H9 (cell line): ENCODE measurements at regions not wholly inside any gene's neighbourhood (a gene's known extent, or its start where the extent isn't known, plus 50 kb on each side); places are given as distances from the start of the nearest gene placed in this dataset.

Source experiments
- DNase-seq: peaks from one replicate; pipeline ENCODE4 v3.0.0-alpha.2; 2017
- H2AFZ ChIP-seq: one replicate; pipeline ENCODE4 v1.6.1; 2013; ENCODE audit warnings: mild to moderate bottlenecking, low read length, control low read depth, moderate library complexity
- H2AK5ac ChIP-seq: 2 replicates; pipeline ENCODE4 v1.6.1; 2013; ENCODE audit warnings: low read length, control low read depth, mixed read lengths; ENCODE audit not compliant: insufficient read length
- H2BK120ac ChIP-seq: one replicate; pipeline ENCODE4 v1.6.1; 2013; ENCODE audit warnings: low read depth, mild to moderate bottlenecking, low read length, control low read depth, inconsistent platforms; ENCODE audit not compliant: poor library complexity, severe bottlenecking
- H2BK12ac ChIP-seq: 2 replicates; pipeline ENCODE4 v1.6.1; 2013; ENCODE audit warnings: low read length, control low read depth, mixed read lengths, low read depth; ENCODE audit not compliant: insufficient read length
- H2BK15ac ChIP-seq: 2 replicates; pipeline ENCODE4 v1.6.1; 2013; ENCODE audit warnings: low read depth, low read length, control low read depth
- H2BK20ac ChIP-seq: one replicate; pipeline ENCODE4 v1.6.1; 2013; ENCODE audit warnings: low read depth, mild to moderate bottlenecking, low read length, control low read depth, inconsistent platforms; ENCODE audit not compliant: poor library complexity, severe bottlenecking
- H2BK5ac ChIP-seq: 2 replicates; pipeline ENCODE4 v1.6.1; 2013; ENCODE audit warnings: low read length, control low read depth, mixed read lengths; ENCODE audit not compliant: insufficient read length
- H3K14ac ChIP-seq: 2 replicates; pipeline ENCODE4 v1.6.1; 2013; ENCODE audit warnings: low read length, control low read depth; ENCODE audit not compliant: insufficient read depth
- H3K18ac ChIP-seq: 2 replicates; pipeline ENCODE4 v1.6.1; 2013; ENCODE audit warnings: low read depth, mild to moderate bottlenecking, mixed read lengths, low read length, control low read depth; ENCODE audit not compliant: insufficient read length
- H3K23ac ChIP-seq: 2 replicates; pipeline ENCODE4 v1.6.1; 2013; ENCODE audit warnings: low read length, control low read depth, mixed read lengths, low read depth; ENCODE audit not compliant: insufficient read length
- H3K23me2 ChIP-seq: 2 replicates; pipeline ENCODE4 v1.6.1; 2013; ENCODE audit warnings: low read depth, mild to moderate bottlenecking, mixed read lengths, low read length, control low read depth; ENCODE audit not compliant: insufficient read length, poor library complexity, severe bottlenecking
- H3K27ac ChIP-seq: 2 replicates; pipeline ENCODE4 v1.5.1; 2013; ENCODE audit warnings: low read length, control low read depth, mixed read lengths, low read depth; ENCODE audit not compliant: insufficient read length
- H3K27me3 ChIP-seq: 2 replicates; pipeline ENCODE4 v1.6.1; 2013; ENCODE audit warnings: low read length, control low read depth, inconsistent platforms; ENCODE audit not compliant: insufficient read depth
- H3K4ac ChIP-seq: 2 replicates; pipeline ENCODE4 v1.6.1; 2013; ENCODE audit warnings: low read depth, mild to moderate bottlenecking, control low read depth, inconsistent platforms, low read length, moderate library complexity
- H3K4me1 ChIP-seq: 2 replicates; pipeline ENCODE4 v1.6.1; 2013; ENCODE audit warnings: low read length, control low read depth, inconsistent platforms; ENCODE audit not compliant: insufficient read depth
- H3K4me2 ChIP-seq: 2 replicates; pipeline ENCODE4 v1.6.1; 2013; ENCODE audit warnings: low read length, control low read depth, mixed read lengths; ENCODE audit not compliant: insufficient read length, insufficient read depth
- H3K56ac ChIP-seq: 2 replicates; pipeline ENCODE4 v1.6.1; 2013; ENCODE audit warnings: low read depth, mild to moderate bottlenecking, mixed read lengths, low read length, control low read depth; ENCODE audit not compliant: insufficient read length
- H3K79me1 ChIP-seq: 2 replicates; pipeline ENCODE4 v1.6.1; 2013; ENCODE audit warnings: low read depth, mild to moderate bottlenecking, moderate library complexity, low read length, control low read depth, inconsistent platforms; ENCODE audit not compliant: insufficient read depth, poor library complexity, severe bottlenecking
- H3K79me2 ChIP-seq: 2 replicates; pipeline ENCODE4 v1.6.1; 2013; ENCODE audit warnings: low read length, control low read depth, inconsistent platforms; ENCODE audit not compliant: insufficient read depth
- H3K9ac ChIP-seq: 2 replicates; pipeline ENCODE4 v1.6.1; 2013; ENCODE audit warnings: low read length, control low read depth, mixed read lengths; ENCODE audit not compliant: insufficient read length; ENCODE audit errors: extremely low read depth
- H3K9me3 ChIP-seq: one replicate; pipeline ENCODE4 v1.6.1; 2013; ENCODE audit warnings: low read depth, low read length, inconsistent platforms; ENCODE audit not compliant: control insufficient read depth
- H3T11ph ChIP-seq: one replicate; pipeline ENCODE4 v1.6.1; 2013; ENCODE audit warnings: mild to moderate bottlenecking, low read length, control low read depth, inconsistent platforms
- H4K20me1 ChIP-seq: one replicate; pipeline ENCODE4 v1.6.1; 2013; ENCODE audit not compliant: control insufficient read depth, insufficient read length, insufficient read depth
- H4K5ac ChIP-seq: 2 replicates; pipeline ENCODE4 v1.6.1; 2013; ENCODE audit warnings: low read depth, mild to moderate bottlenecking, mixed read lengths, low read length, control low read depth; ENCODE audit not compliant: insufficient read length
- H4K8ac ChIP-seq: replicated peaks from 2 replicates; pipeline ENCODE4 v1.6.1; 2013; ENCODE audit warnings: low read length, control low read depth, mixed read lengths, low read depth; ENCODE audit not compliant: insufficient read length
- H4K91ac ChIP-seq: 2 replicates; pipeline ENCODE4 v1.6.1; 2013; ENCODE audit warnings: low read depth, mild to moderate bottlenecking, moderate library complexity, mixed read lengths, low read length, control low read depth; ENCODE audit not compliant: insufficient read length
- H3K27ac Mint-ChIP-seq, 3 experiments: 2 replicates in 2 of 3; 3 replicates in 1 of 3; pipeline ENCODE4 v1.8.0; 2020 to 2021; ENCODE audit warnings: mixed read lengths in 3 of 3, mild to moderate bottlenecking in 1 of 3, moderate library complexity in 1 of 3
- H3K27me3 Mint-ChIP-seq: 2 replicates; pipeline ENCODE4 v1.8.0; 2021; ENCODE audit warnings: low read depth, mild to moderate bottlenecking, moderate library complexity, mixed read lengths
- H3K36me3 Mint-ChIP-seq, 3 experiments: 2 replicates in 2 of 3; 3 replicates in 1 of 3; pipeline ENCODE4 v1.8.0; 2020 to 2021; ENCODE audit warnings: low read depth in 3 of 3, mixed read lengths in 3 of 3; ENCODE audit not compliant: insufficient read depth in 1 of 3
- H3K4me1 Mint-ChIP-seq, 2 experiments: 2 replicates each; pipeline ENCODE4 v1.8.0; 2020; ENCODE audit warnings: mixed read lengths in 2 of 2
- H3K4me3 Mint-ChIP-seq, 2 experiments: 2 replicates in 1 of 2; 3 replicates in 1 of 2; pipeline ENCODE4 v1.8.0; 2020 to 2021; ENCODE audit warnings: mild to moderate bottlenecking in 2 of 2, mixed read lengths in 2 of 2, moderate library complexity in 1 of 2
- H3K9me3 Mint-ChIP-seq, 2 experiments: 2 replicates in 1 of 2; 3 replicates in 1 of 2; pipeline ENCODE4 v1.8.0; 2020; ENCODE audit warnings: mild to moderate bottlenecking in 2 of 2, mixed read lengths in 2 of 2, moderate library complexity in 1 of 2
- WGBS: extraction: QIAGEN DNeasy Blood & Tissue Kit; methylation state at CpG from one replicate; pipeline ENCODE4 v1.1.7; 2013; ENCODE audit warnings: missing lambda C conversion rate, low lambda C conversion rate, mixed read lengths; ENCODE audit not compliant: insufficient read length; ENCODE audit errors: extremely low coverage; 5-methylcytosine and 5-hydroxymethylcytosine counted together
- TF ChIP-seq, protein P1 (sequence below): fragments of 200-600 bp; sonication (generic); conservative IDR thresholded peaks from 3 replicates; pipeline ENCODE4 v1.8.0; 2021; ENCODE audit warnings: antibody characterized with exemption, mild to moderate bottlenecking

DNA sequence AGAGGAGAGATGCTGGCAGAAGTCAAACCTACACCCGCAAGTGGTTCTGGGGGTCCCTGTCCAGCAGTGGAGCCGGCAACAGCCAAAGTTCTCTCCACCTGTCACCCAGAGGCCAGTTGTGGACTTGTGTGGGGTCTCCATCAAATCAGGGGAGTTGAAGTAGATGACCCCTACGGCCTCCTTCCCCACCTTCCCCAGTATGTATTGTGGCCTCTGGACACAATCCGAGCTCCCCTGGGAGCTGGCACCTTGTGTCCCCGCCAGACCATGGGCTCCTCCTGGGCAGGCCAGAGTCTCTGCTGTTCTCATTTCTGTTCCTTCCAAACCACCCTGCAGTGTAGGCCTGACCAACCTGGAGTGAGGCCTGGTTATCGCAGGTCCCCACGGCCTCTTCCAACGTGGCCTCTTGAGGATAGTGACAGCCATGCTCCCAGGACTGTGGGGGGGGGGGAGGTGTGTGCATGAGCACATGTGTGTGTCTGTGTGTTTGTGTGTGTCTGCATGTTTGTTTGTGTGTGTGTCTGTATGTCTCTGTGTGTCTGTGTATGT is 246.4 kb downstream of the MATN1 start:
- no peak overlapping the region for H3K23ac ChIP-seq
- no peak overlapping the region for H3T11ph ChIP-seq
- H3K14ac ChIP-seq, result no peak overlapping the region
- H3K56ac ChIP-seq, result no peak overlapping the region
- H3K23me2 ChIP-seq, result no peaks in the 10 kb centered on the region
- Mint-ChIP-seq H3K4me1 (no peaks in the 10 kb centered on the region), H3K4me3 (no peak overlapping the region), H3K27ac (no peak overlapping the region), H3K36me3 (peaks cover 7 to 16% (median 14%) of the 10 kb centered on the region in 3 experiments), H3K9me3 (peaks cover 22 to 23% of the 10 kb centered on the region in 2 experiments), H3K27me3 (peaks cover 16% of the 10 kb centered on the region)
- TF ChIP-seq, protein P1, sequence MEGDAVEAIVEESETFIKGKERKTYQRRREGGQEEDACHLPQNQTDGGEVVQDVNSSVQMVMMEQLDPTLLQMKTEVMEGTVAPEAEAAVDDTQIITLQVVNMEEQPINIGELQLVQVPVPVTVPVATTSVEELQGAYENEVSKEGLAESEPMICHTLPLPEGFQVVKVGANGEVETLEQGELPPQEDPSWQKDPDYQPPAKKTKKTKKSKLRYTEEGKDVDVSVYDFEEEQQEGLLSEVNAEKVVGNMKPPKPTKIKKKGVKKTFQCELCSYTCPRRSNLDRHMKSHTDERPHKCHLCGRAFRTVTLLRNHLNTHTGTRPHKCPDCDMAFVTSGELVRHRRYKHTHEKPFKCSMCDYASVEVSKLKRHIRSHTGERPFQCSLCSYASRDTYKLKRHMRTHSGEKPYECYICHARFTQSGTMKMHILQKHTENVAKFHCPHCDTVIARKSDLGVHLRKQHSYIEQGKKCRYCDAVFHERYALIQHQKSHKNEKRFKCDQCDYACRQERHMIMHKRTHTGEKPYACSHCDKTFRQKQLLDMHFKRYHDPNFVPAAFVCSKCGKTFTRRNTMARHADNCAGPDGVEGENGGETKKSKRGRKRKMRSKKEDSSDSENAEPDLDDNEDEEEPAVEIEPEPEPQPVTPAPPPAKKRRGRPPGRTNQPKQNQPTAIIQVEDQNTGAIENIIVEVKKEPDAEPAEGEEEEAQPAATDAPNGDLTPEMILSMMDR, result no peak
- no peak overlapping the region for H4K8ac ChIP-seq
- H3K4ac ChIP-seq, result no peak overlapping the region
- H2BK5ac ChIP-seq, result no peak overlapping the region
- H3K27ac ChIP-seq, result no peak overlapping the region
- no peak overlapping the region for H3K18ac ChIP-seq
- no peak for DNase-seq
- H3K9ac ChIP-seq, result no peak overlapping the region
- no peak overlapping the region for H4K5ac ChIP-seq
- H2BK120ac ChIP-seq, result no peak overlapping the region
- H2BK15ac ChIP-seq, result no peak overlapping the region
- H2BK12ac ChIP-seq, result no peak overlapping the region
- no peak overlapping the region for H2BK20ac ChIP-seq
- no peak overlapping the region for H4K91ac ChIP-seq
- no peaks in the 10 kb centered on the region for H3K79me1 ChIP-seq
- H3K4me2 ChIP-seq, result no peak overlapping the region
- H3K4me1 ChIP-seq, result no peaks in the 10 kb centered on the region
- no peak overlapping the region for H2AK5ac ChIP-seq
- no peak overlapping the region for H2AFZ ChIP-seq
- H3K27me3 ChIP-seq, result no peaks in the 10 kb centered on the region
- no peaks in the 10 kb centered on the region for H4K20me1 ChIP-seq
- no CpG with 5 or more reads among the region's 8 CpGs for WGBS
- peaks cover 7% of the 10 kb centered on the region for H3K9me3 ChIP-seq
- H3K79me2 ChIP-seq, result no peaks in the 10 kb centered on the region
